Activated CD8-positive, alpha-beta T cell treated with anti-CD3 and anti-CD28 coated beads for 36 hours (primary cell): ENCODE measurements at regions not wholly inside any gene's neighbourhood (a gene's known extent, or its start where the extent isn't known, plus 50 kb on each side); places are given as distances from the start of the nearest gene placed in this dataset.

ENCODE experiments used
- ATAC-seq: fragments of 200-7000 bp; cut with Tn5 transposase; one replicate; pipeline ENCODE4 v1.10.0; 2021; ENCODE audit warnings: mild to moderate bottlenecking, moderate library complexity
- CTCF ChIA-PET: fragments of 350-600 bp; sonication (Branson Sonifier 250); formaldehyde crosslinking; loops from one replicate; lab custom pipeline; 2021; ENCODE audit warnings: antibody characterized with exemption; lab: Charles Lee
- POLR2A ChIA-PET: fragments of 350-600 bp; sonication (Branson Sonifier 250); formaldehyde crosslinking; loops from one replicate; lab custom pipeline; 2021; ENCODE audit warnings: antibody characterized with exemption; lab: Charles Lee
- DNase-seq: peaks from one replicate; pipeline ENCODE4 v3.0.0-alpha.2; 2020
- H3K27ac Mint-ChIP-seq: one replicate; pipeline ENCODE4 v1.8.0; 2021; ENCODE audit warnings: mild to moderate bottlenecking, mixed read lengths
- H3K27me3 Mint-ChIP-seq: one replicate; pipeline ENCODE4 v1.8.0; 2021; ENCODE audit warnings: mixed read lengths
- H3K36me3 Mint-ChIP-seq: one replicate; pipeline ENCODE4 v1.8.0; 2021; ENCODE audit warnings: low read depth, mixed read lengths
- H3K4me1 Mint-ChIP-seq: one replicate; pipeline ENCODE4 v1.8.0; 2021; ENCODE audit warnings: low read depth, mixed read lengths
- H3K4me3 Mint-ChIP-seq: one replicate; pipeline ENCODE4 v1.8.0; 2021; ENCODE audit warnings: mild to moderate bottlenecking, moderate library complexity, mixed read lengths
- H3K9me3 Mint-ChIP-seq: one replicate; pipeline ENCODE4 v1.8.0; 2021; ENCODE audit warnings: mixed read lengths
- intact Hi-C: fragments of 100-400 bp; cut with micrococcal nuclease; formaldehyde crosslinking; loops from one replicate; pipeline ENCODE4 v1.10.0; 2022
- TF ChIP-seq, protein P1 (sequence below): fragments of 200-600 bp; IDR thresholded peaks from one replicate; pipeline ENCODE4 v1.8.0; 2022; ENCODE audit warnings: antibody characterized with exemption, mild to moderate bottlenecking

- Mint-ChIP-seq H3K27ac (no peak overlapping the region), H3K4me1 (no peaks in the 10 kb centered on the region), H3K9me3 (peaks cover 1% of the 10 kb centered on the region), H3K4me3 (no peak overlapping the region), H3K36me3 (no peaks in the 10 kb centered on the region), H3K27me3 (no peaks in the 10 kb centered on the region)
- intact Hi-C loops: no loop called here
- DNase-seq: no peak
- TF ChIP-seq, protein P1, sequence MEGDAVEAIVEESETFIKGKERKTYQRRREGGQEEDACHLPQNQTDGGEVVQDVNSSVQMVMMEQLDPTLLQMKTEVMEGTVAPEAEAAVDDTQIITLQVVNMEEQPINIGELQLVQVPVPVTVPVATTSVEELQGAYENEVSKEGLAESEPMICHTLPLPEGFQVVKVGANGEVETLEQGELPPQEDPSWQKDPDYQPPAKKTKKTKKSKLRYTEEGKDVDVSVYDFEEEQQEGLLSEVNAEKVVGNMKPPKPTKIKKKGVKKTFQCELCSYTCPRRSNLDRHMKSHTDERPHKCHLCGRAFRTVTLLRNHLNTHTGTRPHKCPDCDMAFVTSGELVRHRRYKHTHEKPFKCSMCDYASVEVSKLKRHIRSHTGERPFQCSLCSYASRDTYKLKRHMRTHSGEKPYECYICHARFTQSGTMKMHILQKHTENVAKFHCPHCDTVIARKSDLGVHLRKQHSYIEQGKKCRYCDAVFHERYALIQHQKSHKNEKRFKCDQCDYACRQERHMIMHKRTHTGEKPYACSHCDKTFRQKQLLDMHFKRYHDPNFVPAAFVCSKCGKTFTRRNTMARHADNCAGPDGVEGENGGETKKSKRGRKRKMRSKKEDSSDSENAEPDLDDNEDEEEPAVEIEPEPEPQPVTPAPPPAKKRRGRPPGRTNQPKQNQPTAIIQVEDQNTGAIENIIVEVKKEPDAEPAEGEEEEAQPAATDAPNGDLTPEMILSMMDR: no peak
- POLR2A ChIA-PET: no interaction called here
- no peak for ATAC-seq
- CTCF ChIA-PET: no interaction called here
Observed at GRCh38 chr4:165787516-165788274, 85.3 kb upstream of the TLL1 start.

GRCh38 chr4:165788686-165789463 is 84.2 kb upstream of the TLL1 start:
- H3K27ac Mint-ChIP-seq: no peak overlapping the region
- no peak for ATAC-seq
- POLR2A ChIA-PET: no interaction called here
- H3K27me3 Mint-ChIP-seq: no peaks in the 10 kb centered on the region
- no peaks in the 10 kb centered on the region for H3K4me1 Mint-ChIP-seq
- TF ChIP-seq, protein P1: no peak
- no peaks in the 10 kb centered on the region for H3K36me3 Mint-ChIP-seq
- no peak overlapping the region for H3K4me3 Mint-ChIP-seq
- DNase-seq: no peak
- CTCF ChIA-PET: no interaction called here
- peaks cover 1% of the 10 kb centered on the region for H3K9me3 Mint-ChIP-seq
- intact Hi-C loops: no loop called here

GRCh38 chr4:165793236-165793635 is 79.8 kb upstream of the TLL1 start:
- H3K36me3 Mint-ChIP-seq: no peaks in the 10 kb centered on the region
- intact Hi-C loops: no loop called here
- ChIA-PET CTCF (no interaction called here), POLR2A (no interaction called here)
- H3K9me3 Mint-ChIP-seq: peaks cover 1% of the 10 kb centered on the region
- H3K27me3 Mint-ChIP-seq: no peaks in the 10 kb centered on the region
- DNase-seq (no peak), ATAC-seq (no peak)
- H3K4me1 Mint-ChIP-seq: no peaks in the 10 kb centered on the region
- no peak overlapping the region for H3K4me3 Mint-ChIP-seq
- TF ChIP-seq, protein P1: no peak
- no peak overlapping the region for H3K27ac Mint-ChIP-seq

DNA sequence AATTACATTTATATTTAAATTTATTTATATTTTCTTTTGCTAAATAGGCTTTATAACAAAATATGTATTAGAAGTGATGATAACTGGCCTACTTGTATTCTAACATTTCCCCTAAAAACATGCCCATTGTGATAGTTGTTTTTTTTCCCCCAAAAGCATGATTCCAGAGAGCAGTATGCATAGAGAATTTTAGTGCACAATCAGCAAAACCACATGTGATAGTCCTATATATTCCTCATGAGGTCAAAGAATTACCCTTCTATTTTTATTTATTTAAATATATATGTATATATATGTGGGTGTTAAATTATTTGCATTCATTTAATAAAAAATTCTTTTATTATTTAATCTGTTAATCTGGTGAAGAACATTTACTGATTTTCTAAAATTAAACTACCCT is 78.2 kb upstream of the TLL1 start:
- intact Hi-C loops: no loop called here
- ChIA-PET POLR2A (no interaction called here), CTCF (no interaction called here)
- DNase-seq (no peak), ATAC-seq (no peak)
- no peak overlapping the region for H3K27ac Mint-ChIP-seq
- TF ChIP-seq, protein P1: no peak
- no peaks in the 10 kb centered on the region for H3K27me3 Mint-ChIP-seq
- no peaks in the 10 kb centered on the region for H3K36me3 Mint-ChIP-seq
- H3K4me3 Mint-ChIP-seq: no peak overlapping the region
- H3K4me1 Mint-ChIP-seq: no peaks in the 10 kb centered on the region
- peaks cover 3% of the 10 kb centered on the region for H3K9me3 Mint-ChIP-seq

- H3K27me3 Mint-ChIP-seq: no peaks in the 10 kb centered on the region
- TF ChIP-seq, protein P1: no peak
- H3K27ac Mint-ChIP-seq: no peak overlapping the region
- DNase-seq (no peak), ATAC-seq (no peak)
- ChIA-PET CTCF (no interaction called here), POLR2A (no interaction called here)
- no peak overlapping the region for H3K4me3 Mint-ChIP-seq
- no peaks in the 10 kb centered on the region for H3K4me1 Mint-ChIP-seq
- intact Hi-C loops: no loop called here
- no peaks in the 10 kb centered on the region for H3K36me3 Mint-ChIP-seq
- H3K9me3 Mint-ChIP-seq: peaks cover 2% of the 10 kb centered on the region
Observed at GRCh38 chr4:165799384-165799815, 73.6 kb upstream of the TLL1 start.
